Ishikawa (cell line): ENCODE measurements at regions not wholly inside any gene's neighbourhood (a gene's known extent, or its start where the extent isn't known, plus 50 kb on each side); places are given as distances from the start of the nearest gene placed in this dataset.

Experiments
- CREB1 ChIP-seq: IDR thresholded peaks from 2 replicates; pipeline ENCODE4 v1.6.1; 2012; ENCODE audit warnings: low read depth
- FOXM1 ChIP-seq: IDR thresholded peaks from 2 replicates; pipeline ENCODE4 v1.6.1; 2012; ENCODE audit warnings: low read depth, borderline replicate concordance
- NFIC ChIP-seq: IDR thresholded peaks from 2 replicates; pipeline ENCODE4 v1.6.1; 2012
- RAD21 ChIP-seq: IDR thresholded peaks from 2 replicates; pipeline ENCODE4 v1.6.1; 2012; ENCODE audit warnings: low read depth
- REST ChIP-seq: IDR thresholded peaks from 2 replicates; pipeline ENCODE4 v1.6.1; 2012; ENCODE audit warnings: low read depth, mild to moderate bottlenecking
- TAF1 ChIP-seq: IDR thresholded peaks from 2 replicates; pipeline ENCODE4 v1.6.1; 2012; ENCODE audit warnings: low read depth, mild to moderate bottlenecking
- TCF12 ChIP-seq: IDR thresholded peaks from 2 replicates; pipeline ENCODE4 v1.6.1; 2012; ENCODE audit warnings: low read depth
- ZBTB7A ChIP-seq: IDR thresholded peaks from 2 replicates; pipeline ENCODE4 v1.6.1; 2012; ENCODE audit warnings: low read depth

DNA sequence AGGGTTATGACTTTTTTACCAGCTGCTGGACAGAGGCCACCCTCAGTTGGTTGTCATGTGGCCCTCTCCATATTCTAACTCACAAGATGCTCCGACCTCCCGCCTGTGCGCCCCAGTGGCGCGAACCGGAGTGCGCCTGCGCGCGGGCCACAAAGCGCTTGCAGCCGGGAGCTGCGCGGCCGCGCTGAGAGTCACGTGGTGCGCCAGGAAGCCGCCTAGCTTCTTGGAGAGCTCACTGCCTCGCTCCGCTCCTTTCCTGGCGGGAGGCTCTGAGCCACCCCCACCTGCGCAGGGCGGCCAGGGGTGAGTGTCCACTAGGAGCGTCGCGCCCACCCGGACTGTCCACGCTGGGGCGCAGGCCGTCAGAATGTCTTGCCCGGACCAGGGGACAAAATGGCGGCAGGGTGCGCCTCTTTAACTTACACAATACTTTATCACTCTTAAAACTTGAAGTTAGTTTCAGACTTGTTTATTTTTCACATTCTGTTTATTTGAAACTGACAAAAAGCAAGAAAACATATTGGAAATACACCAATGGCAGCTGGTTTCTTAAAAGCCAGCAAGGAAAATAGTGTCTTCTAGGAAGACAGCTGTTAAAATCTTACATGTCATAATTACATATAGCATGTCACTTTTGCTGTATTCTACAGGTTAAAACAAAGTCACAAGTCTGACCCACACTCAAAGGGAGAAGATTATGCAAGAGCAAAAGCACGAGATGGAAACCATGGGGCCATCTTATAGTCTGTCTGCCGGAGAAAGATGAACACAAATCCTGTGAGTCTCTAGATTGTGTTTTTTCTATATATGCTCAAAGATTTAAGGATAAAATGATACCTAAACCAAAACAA lies 357.9 kb downstream of the CNTNAP4 start:
- TF ChIP-seq ZBTB7A (no peak), CREB1 (no peak), FOXM1 (no peak), NFIC (no peak), TCF12 (no peak), TAF1 (no peak), REST (no peak), RAD21 (no peak)
